WTC11 (cell line): ENCODE measurements at regions not wholly inside any gene's neighbourhood (a gene's known extent, or its start where the extent isn't known, plus 50 kb on each side); places are given as distances from the start of the nearest gene placed in this dataset.
A peak's percentile ranks its signal among the peaks of the same experiment; 100 is the strongest.

ENCODE experiments used
- ATAC-seq: fragments of 200-7000 bp; cut with Tn5 transposase; 2 replicates; pipeline ENCODE4 v1.10.0; 2021; ENCODE audit warnings: mild to moderate bottlenecking, moderate library complexity
- CTCF ChIA-PET: fragments of 300-600 bp; sonication (Branson Sonifier 250); formaldehyde crosslinking; loops from one replicate; lab custom pipeline; 2021; ENCODE audit warnings: antibody characterized with exemption; lab: Charles Lee
- POLR2A ChIA-PET: fragments of 350-600 bp; sonication (Branson Sonifier 250); formaldehyde crosslinking; loops from one replicate; lab custom pipeline; 2021; ENCODE audit warnings: antibody characterized with exemption; lab: Charles Lee
- DNase-seq: peaks from one replicate; pipeline ENCODE4 v3.0.0; 2021; ENCODE audit warnings: low spot score
- H3K27ac Mint-ChIP-seq: 2 replicates; pipeline ENCODE4 v1.8.0; 2021; ENCODE audit warnings: mixed read lengths
- H3K27me3 Mint-ChIP-seq: 2 replicates; pipeline ENCODE4 v1.8.0; 2021; ENCODE audit warnings: low read depth, mild to moderate bottlenecking, moderate library complexity, mixed read lengths
- H3K36me3 Mint-ChIP-seq: 2 replicates; pipeline ENCODE4 v1.8.0; 2021; ENCODE audit warnings: mixed read lengths
- H3K4me1 Mint-ChIP-seq: 2 replicates; pipeline ENCODE4 v1.8.0; 2022; ENCODE audit warnings: mixed read lengths
- H3K4me3 Mint-ChIP-seq: 2 replicates; pipeline ENCODE4 v1.8.0; 2021; ENCODE audit warnings: mild to moderate bottlenecking, moderate library complexity, mixed read lengths
- H3K9me3 Mint-ChIP-seq: 2 replicates; pipeline ENCODE4 v1.8.0; 2021; ENCODE audit warnings: mixed read lengths
- ARID4B ChIP-seq: sonication (generic); formaldehyde crosslinking; IDR thresholded peaks from 2 replicates; pipeline ENCODE4 v1.8.0; 2023; ENCODE audit warnings: missing genetic modification reagents, mild to moderate bottlenecking, borderline replicate concordance
- ATF1 ChIP-seq: sonication (generic); formaldehyde crosslinking; IDR thresholded peaks from 2 replicates; pipeline ENCODE4 v1.8.1; 2023; ENCODE audit warnings: mild to moderate bottlenecking, moderate library complexity, missing genetic modification reagents
- CREM ChIP-seq: sonication (generic); formaldehyde crosslinking; IDR thresholded peaks from 2 replicates; pipeline ENCODE4 v1.8.1; 2022; ENCODE audit warnings: mild to moderate bottlenecking, missing genetic modification reagents, moderate library complexity
- OVOL2 ChIP-seq: fragments of 250-450 bp; sonication (Bioruptor Pico); IDR thresholded peaks from 2 replicates; pipeline ENCODE4 v1.9.0; 2021; ENCODE audit warnings: mild to moderate bottlenecking, borderline replicate concordance
- PREB ChIP-seq: sonication (generic); formaldehyde crosslinking; IDR thresholded peaks from 2 replicates; pipeline ENCODE4 v1.8.1; 2022; ENCODE audit warnings: mild to moderate bottlenecking, missing genetic modification reagents, moderate library complexity, borderline replicate concordance
- RORB ChIP-seq: fragments of 250-450 bp; sonication (Bioruptor Pico); IDR thresholded peaks from 2 replicates; pipeline ENCODE4 v1.9.0; 2021; ENCODE audit warnings: mild to moderate bottlenecking
- SOX15 ChIP-seq: fragments of 250-450 bp; sonication (Bioruptor Pico); IDR thresholded peaks from 2 replicates; pipeline ENCODE4 v1.9.0; 2021; ENCODE audit warnings: mild to moderate bottlenecking
- TEAD4 ChIP-seq: sonication (generic); formaldehyde crosslinking; IDR thresholded peaks from 2 replicates; pipeline ENCODE4 v1.8.0; 2022; ENCODE audit warnings: mild to moderate bottlenecking, missing genetic modification reagents
- ZNF281 ChIP-seq: sonication (generic); formaldehyde crosslinking; IDR thresholded peaks from 2 replicates; pipeline ENCODE4 v1.8.0; 2023; ENCODE audit warnings: mild to moderate bottlenecking, missing genetic modification reagents
- ZNF317 ChIP-seq: sonication (generic); formaldehyde crosslinking; IDR thresholded peaks from 2 replicates; pipeline ENCODE4 v1.8.1; 2023; ENCODE audit warnings: low read depth, mild to moderate bottlenecking, moderate library complexity, missing genetic modification reagents, borderline replicate concordance
- ZNF423 ChIP-seq: fragments of 250-450 bp; sonication (Bioruptor Pico); IDR thresholded peaks from 2 replicates; pipeline ENCODE4 v2.1.2; 2022; ENCODE audit warnings: mild to moderate bottlenecking, moderate library complexity
- TF ChIP-seq, protein P1 (sequence below): fragments of 250-450 bp; sonication (Bioruptor Pico); IDR thresholded peaks from 2 replicates; pipeline ENCODE4 v1.8.0; 2021; ENCODE audit warnings: mild to moderate bottlenecking
- TF ChIP-seq, protein P2 (sequence below): sonication (generic); formaldehyde crosslinking; conservative IDR thresholded peaks from 2 replicates; pipeline ENCODE4 v1.8.1; 2022; ENCODE audit warnings: mild to moderate bottlenecking, missing genetic modification reagents
- TF ChIP-seq, protein P3 (sequence below): fragments of 250-450 bp; sonication (Bioruptor Pico); IDR thresholded peaks from 2 replicates; pipeline ENCODE4 v1.9.0; 2021; ENCODE audit warnings: mild to moderate bottlenecking
- TF ChIP-seq, protein P4 (sequence below): sonication (generic); formaldehyde crosslinking; IDR thresholded peaks from 2 replicates; pipeline ENCODE4 v1.8.0; 2022; ENCODE audit warnings: mild to moderate bottlenecking, missing genetic modification reagents

DNA sequence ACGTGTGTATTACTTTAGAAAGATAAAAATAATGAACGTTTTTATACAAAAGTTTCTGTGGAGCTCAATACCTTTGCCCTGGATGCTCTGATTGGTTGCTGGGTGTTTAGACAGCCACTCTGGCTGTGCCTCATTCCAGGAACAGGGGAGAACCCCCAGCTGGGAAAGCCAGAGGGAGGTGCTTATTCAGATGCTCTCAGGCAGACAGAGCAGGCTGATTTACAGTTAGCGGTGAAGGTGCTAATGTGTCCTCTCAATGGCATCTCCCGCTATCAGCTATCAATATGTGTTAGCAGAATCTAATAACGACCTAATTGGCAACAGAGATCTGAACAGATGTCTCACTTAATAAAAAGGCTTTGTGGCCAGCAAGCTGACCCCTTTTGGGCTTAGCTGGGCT is 402.3 kb downstream of the NUAK1 start:
- Mint-ChIP-seq H3K27me3 (peaks cover 15% of the 10 kb centered on the region), H3K36me3 (no peaks in the 10 kb centered on the region), H3K9me3 (no peaks in the 10 kb centered on the region), H3K27ac (no peak overlapping the region), H3K4me1 (peaks cover 29% of the 10 kb centered on the region; the same call in 1 of the 2 replicates), H3K4me3 (no peak overlapping the region)
- DNase-seq (no peak), ATAC-seq (peak; percentile 45; the same call in 1 of the 2 replicates)
- ChIA-PET CTCF (no interaction called here), POLR2A (interaction anchor here (1.2 kb wide), 1 partner anchor 11 kb away, joined by 3 read pairs; no protein-coding TSS in a partner anchor)
- TF ChIP-seq ZNF423 (CRISPR knock-in tag) (peak; percentile 52), ZNF317 (no peak)

- no peak overlapping the region for H3K4me3 Mint-ChIP-seq
- ChIA-PET POLR2A (no interaction called here), CTCF (no interaction called here)
- TF ChIP-seq, protein P1, sequence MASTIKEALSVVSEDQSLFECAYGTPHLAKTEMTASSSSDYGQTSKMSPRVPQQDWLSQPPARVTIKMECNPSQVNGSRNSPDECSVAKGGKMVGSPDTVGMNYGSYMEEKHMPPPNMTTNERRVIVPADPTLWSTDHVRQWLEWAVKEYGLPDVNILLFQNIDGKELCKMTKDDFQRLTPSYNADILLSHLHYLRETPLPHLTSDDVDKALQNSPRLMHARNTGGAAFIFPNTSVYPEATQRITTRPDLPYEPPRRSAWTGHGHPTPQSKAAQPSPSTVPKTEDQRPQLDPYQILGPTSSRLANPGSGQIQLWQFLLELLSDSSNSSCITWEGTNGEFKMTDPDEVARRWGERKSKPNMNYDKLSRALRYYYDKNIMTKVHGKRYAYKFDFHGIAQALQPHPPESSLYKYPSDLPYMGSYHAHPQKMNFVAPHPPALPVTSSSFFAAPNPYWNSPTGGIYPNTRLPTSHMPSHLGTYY (CRISPR knock-in tag): no peak
- no peak for TF ChIP-seq ZNF317
- DNase-seq (no peak), ATAC-seq (no peak)
- no peaks in the 10 kb centered on the region for H3K9me3 Mint-ChIP-seq
- H3K27me3 Mint-ChIP-seq: peaks cover 21% of the 10 kb centered on the region
- peaks cover 29% of the 10 kb centered on the region; the same call in 1 of the 2 replicates for H3K4me1 Mint-ChIP-seq
- H3K36me3 Mint-ChIP-seq: no peaks in the 10 kb centered on the region
- no peak overlapping the region for H3K27ac Mint-ChIP-seq
These were observed 400.7 kb downstream of the NUAK1 start for GRCh38 chr12:105738051-105738450.

DNA sequence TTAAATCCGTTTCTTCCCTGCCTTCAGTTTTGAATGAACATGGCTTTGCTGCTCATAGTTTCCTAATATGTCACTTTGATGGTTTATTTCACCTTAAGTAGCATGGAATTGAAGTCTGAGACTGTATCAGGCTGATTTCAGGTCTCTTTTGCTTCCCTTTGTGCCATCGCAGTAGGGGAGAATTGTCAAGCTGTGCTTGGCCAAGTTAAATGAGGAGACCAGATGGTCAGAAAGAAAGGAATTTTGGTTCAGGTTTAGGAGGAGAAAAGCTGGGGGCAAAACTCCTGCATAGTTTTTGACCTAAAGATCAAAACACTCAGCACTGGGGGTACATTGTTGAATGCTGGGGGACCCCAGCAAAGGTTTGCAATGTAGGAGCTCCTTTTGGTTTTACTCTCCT is 398.4 kb downstream of the NUAK1 start:
- TF ChIP-seq RORB (CRISPR knock-in tag): no peak
- peak; percentile 89 for TF ChIP-seq ZNF423 (CRISPR knock-in tag)
- Mint-ChIP-seq H3K9me3 (no peaks in the 10 kb centered on the region), H3K27me3 (peaks cover 21% of the 10 kb centered on the region), H3K4me1 (peaks cover 46% of the 10 kb centered on the region), H3K4me3 (no peak overlapping the region), H3K27ac (no peak overlapping the region), H3K36me3 (no peaks in the 10 kb centered on the region)
- ATAC-seq (peak; percentile 22; the same call in 1 of the 2 replicates), DNase-seq (peak; percentile 30)
- ChIA-PET CTCF (interaction anchor here (2.1 kb wide), 1 partner anchor 36 kb away, joined by 7 read pairs; no protein-coding TSS in a partner anchor), POLR2A (no interaction called here)

- no peak for DNase-seq
- no peaks in the 10 kb centered on the region for H3K9me3 Mint-ChIP-seq
- peaks cover 45% of the 10 kb centered on the region for H3K4me1 Mint-ChIP-seq
- no peaks in the 10 kb centered on the region for H3K36me3 Mint-ChIP-seq
- ATAC-seq: no peak
- H3K27ac Mint-ChIP-seq: no peak overlapping the region
- CTCF ChIA-PET: interaction anchor here (2.1 kb wide), 1 partner anchor 37 kb away, joined by 7 read pairs; no protein-coding TSS in a partner anchor
- no peak overlapping the region for H3K4me3 Mint-ChIP-seq
- peaks cover 21% of the 10 kb centered on the region for H3K27me3 Mint-ChIP-seq
- TF ChIP-seq, protein P2, sequence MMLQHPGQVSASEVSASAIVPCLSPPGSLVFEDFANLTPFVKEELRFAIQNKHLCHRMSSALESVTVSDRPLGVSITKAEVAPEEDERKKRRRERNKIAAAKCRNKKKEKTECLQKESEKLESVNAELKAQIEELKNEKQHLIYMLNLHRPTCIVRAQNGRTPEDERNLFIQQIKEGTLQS: no peak
- TF ChIP-seq ZNF281 (CRISPR knock-in tag): no peak
- TF ChIP-seq, protein P3, sequence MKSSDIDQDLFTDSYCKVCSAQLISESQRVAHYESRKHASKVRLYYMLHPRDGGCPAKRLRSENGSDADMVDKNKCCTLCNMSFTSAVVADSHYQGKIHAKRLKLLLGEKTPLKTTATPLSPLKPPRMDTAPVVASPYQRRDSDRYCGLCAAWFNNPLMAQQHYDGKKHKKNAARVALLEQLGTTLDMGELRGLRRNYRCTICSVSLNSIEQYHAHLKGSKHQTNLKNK (CRISPR knock-in tag): no peak
- no peak for TF ChIP-seq ATF1 (CRISPR knock-in tag)
- TF ChIP-seq ARID4B: no peak
- TF ChIP-seq TEAD4 (CRISPR knock-in tag): no peak
- TF ChIP-seq, protein P4, sequence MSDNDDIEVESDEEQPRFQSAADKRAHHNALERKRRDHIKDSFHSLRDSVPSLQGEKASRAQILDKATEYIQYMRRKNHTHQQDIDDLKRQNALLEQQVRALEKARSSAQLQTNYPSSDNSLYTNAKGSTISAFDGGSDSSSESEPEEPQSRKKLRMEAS (CRISPR knock-in tag): no peak
- TF ChIP-seq CREM (CRISPR knock-in tag): no peak
- no peak for TF ChIP-seq OVOL2 (CRISPR knock-in tag)
- no peak for TF ChIP-seq SOX15 (CRISPR knock-in tag)
- no peak for TF ChIP-seq PREB (CRISPR knock-in tag)
- POLR2A ChIA-PET: no interaction called here
These were observed 397.6 kb downstream of the NUAK1 start for GRCh38 chr12:105740970-105741725.
